Upper lobe of left lung (tissue), 6 donors: ENCODE measurements at regions not wholly inside any gene's neighbourhood (a gene's known extent, or its start where the extent isn't known, plus 50 kb on each side); places are given as distances from the start of the nearest gene placed in this dataset.
A peak's percentile ranks its signal among the peaks of the same experiment; 100 is the strongest.

Experiments used
- ATAC-seq, 2 donors: fragments of 200-7000 bp; cut with Tn5 transposase; one replicate each; pipeline ENCODE4 v1.9.1; 2022; ENCODE audit warnings: mild to moderate bottlenecking in 2 of 2, moderate library complexity in 2 of 2; ENCODE audit not compliant: low FRiP score in 2 of 2
- DNase-seq, 2 donors: peaks; one replicate each; pipeline ENCODE4 v3.0.0-alpha.2; 2019 to 2020
- H3K27ac ChIP-seq, 4 donors: fragments of 200-600 bp; sonication (generic); one replicate each; pipeline ENCODE4 v1.5.1; 2016 to 2019
- H3K27me3 ChIP-seq, 4 donors: fragments of 200-600 bp; sonication (generic); one replicate each; pipeline ENCODE4 v1.5.1; 2017 to 2019
- H3K36me3 ChIP-seq, 4 donors: fragments of 200-600 bp; sonication (generic); one replicate each; pipeline ENCODE4 v1.5.1; 2016 to 2019
- H3K4me1 ChIP-seq, 4 donors: fragments of 200-600 bp; sonication (generic); one replicate each; pipeline ENCODE4 v1.5.1; 2018 to 2019
- H3K4me3 ChIP-seq, 4 donors: fragments of 200-600 bp; sonication (generic); one replicate each; pipeline ENCODE4 v1.5.1; 2017 to 2019; ENCODE audit warnings: mild to moderate bottlenecking in 2 of 4, moderate library complexity in 1 of 4
- H3K9me3 ChIP-seq, 4 donors: fragments of 200-600 bp; sonication (generic); one replicate each; pipeline ENCODE4 v1.5.1; 2018 to 2019
- EP300 ChIP-seq, 4 donors: sonication (generic); formaldehyde crosslinking; IDR thresholded peaks; one replicate each; pipeline ENCODE4 v1.5.1; 2017; ENCODE audit warnings: antibody characterized with exemption in 4 of 4, control low read depth in 2 of 4
- POLR2A ChIP-seq, 4 donors: fragments of 450-650 bp; IDR thresholded peaks; one replicate each; pipeline ENCODE4 v1.5.1; 2016 to 2017; ENCODE audit warnings: antibody characterized with exemption in 4 of 4, mild to moderate bottlenecking in 2 of 4
- POLR2AphosphoS5 ChIP-seq, 2 donors: sonication (generic); formaldehyde crosslinking; IDR thresholded peaks; one replicate each; pipeline ENCODE4 v1.5.1; 2017; ENCODE audit warnings: antibody characterized with exemption in 2 of 2
- WGBS, 2 donors: methylation state at CpG; one replicate each; pipeline ENCODE4 v1.1.5; 2017 to 2018; 5-methylcytosine and 5-hydroxymethylcytosine counted together
- TF ChIP-seq, protein P1 (sequence below), 6 experiments: fragments of 450-650 bp in 4 of 6; fragments of 200-600 bp in 2 of 6; sonication (generic) in 2 of 6; IDR thresholded peaks; one replicate each; pipeline ENCODE4 v1.5.1; 2016 to 2019; ENCODE audit warnings: antibody characterized with exemption in 6 of 6
- donor health status: DM: no; HTN: no; CAD: no; lungs with moderate emphysema.
- donor health status: DM: no; HTN: yes; CAD: no; lungs with severe emphysema.

DNA sequence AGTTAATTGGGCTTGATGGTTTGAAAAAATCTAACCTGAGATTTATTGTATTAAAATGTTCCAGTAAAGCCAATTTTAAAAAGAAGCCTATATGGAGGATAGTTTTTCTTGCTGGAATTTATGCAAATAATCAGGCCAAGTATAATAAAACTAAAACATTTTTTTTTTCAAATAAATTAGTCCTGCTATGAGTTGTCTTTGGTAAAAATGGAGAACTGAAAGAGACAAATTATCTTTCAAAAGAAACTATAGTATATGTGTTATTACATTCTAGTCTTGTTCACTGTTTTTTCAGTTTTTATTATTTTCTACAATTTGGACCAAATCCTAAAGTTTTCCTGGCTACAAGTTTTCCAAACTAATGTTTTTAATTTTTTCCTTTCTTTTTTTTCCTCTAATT lies 468.9 kb downstream of the UQCRFS1 start:
- no peak for DNase-seq
- no peak for TF ChIP-seq POLR2AphosphoS5 (IDR thresholded peaks at IDR 0.05)
- TF ChIP-seq, protein P1, sequence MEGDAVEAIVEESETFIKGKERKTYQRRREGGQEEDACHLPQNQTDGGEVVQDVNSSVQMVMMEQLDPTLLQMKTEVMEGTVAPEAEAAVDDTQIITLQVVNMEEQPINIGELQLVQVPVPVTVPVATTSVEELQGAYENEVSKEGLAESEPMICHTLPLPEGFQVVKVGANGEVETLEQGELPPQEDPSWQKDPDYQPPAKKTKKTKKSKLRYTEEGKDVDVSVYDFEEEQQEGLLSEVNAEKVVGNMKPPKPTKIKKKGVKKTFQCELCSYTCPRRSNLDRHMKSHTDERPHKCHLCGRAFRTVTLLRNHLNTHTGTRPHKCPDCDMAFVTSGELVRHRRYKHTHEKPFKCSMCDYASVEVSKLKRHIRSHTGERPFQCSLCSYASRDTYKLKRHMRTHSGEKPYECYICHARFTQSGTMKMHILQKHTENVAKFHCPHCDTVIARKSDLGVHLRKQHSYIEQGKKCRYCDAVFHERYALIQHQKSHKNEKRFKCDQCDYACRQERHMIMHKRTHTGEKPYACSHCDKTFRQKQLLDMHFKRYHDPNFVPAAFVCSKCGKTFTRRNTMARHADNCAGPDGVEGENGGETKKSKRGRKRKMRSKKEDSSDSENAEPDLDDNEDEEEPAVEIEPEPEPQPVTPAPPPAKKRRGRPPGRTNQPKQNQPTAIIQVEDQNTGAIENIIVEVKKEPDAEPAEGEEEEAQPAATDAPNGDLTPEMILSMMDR (IDR thresholded peaks at IDR 0.05), result no peak
- TF ChIP-seq POLR2A (IDR thresholded peaks at IDR 0.05), result no peak
- TF ChIP-seq EP300 (IDR thresholded peaks at IDR 0.05), result no peak
- Histone ChIP-seq H3K36me3 (no peaks in the 10 kb centered on the region), H3K4me1 (no peaks in the 10 kb centered on the region), H3K9me3 (no peaks in the 10 kb centered on the region), H3K4me3 (no peak overlapping the region), H3K27me3 (no peaks in the 10 kb centered on the region), H3K27ac (no peak overlapping the region)
- ATAC-seq, result no peak

DNA sequence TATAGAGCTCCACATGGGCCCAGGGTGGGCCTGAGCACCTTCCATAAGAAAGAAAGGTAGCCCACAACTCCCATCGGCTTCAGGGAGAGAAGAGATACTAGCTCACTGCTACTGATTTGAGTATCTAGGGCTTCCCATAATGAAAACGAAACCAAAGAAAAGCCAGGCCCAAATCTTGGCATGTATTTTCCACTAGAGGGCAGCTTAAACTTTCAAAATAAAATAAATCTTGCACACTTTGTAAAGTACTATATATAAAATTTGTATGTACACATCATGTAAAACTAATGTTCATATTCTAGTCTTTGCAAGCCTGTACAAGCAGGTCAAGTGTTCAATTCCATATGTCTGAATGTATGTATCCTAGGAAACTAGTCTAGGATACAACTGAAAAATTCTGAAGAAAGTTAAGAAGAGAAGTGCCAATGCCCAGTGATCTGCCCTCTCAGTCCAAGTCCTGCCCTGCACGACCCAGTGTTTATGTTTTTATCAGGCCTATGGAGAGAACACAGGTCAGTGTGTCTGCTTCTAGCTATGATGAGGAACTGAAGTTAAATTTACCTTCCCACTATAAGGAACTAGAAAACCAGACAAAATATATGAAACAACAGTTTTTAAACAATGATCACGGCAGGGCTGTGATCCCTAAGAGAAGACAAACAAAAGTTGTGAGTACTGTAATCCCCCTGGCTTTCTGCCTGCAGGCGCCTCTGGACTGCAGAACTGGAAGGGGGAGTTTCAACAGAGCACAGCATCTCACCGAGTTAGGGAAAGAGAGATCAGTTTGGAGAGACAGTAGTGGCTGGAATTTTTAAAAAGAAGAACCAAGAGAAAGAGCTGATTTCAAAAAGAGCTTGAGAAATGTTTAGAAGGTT lies 475.7 kb downstream of the UQCRFS1 start:
- DNase-seq, result no peak
- no peaks in the 10 kb centered on the region for H3K9me3 ChIP-seq
- 22 to 29% methylated on average over 6 of the region's 6 CpGs for WGBS, 2 donors
- H3K27ac ChIP-seq, result no peak overlapping the region
- no peaks in the 10 kb centered on the region for H3K36me3 ChIP-seq
- no peaks in the 10 kb centered on the region for H3K27me3 ChIP-seq
- ATAC-seq, result peak in 1 of 2 donors; percentile 64
- H3K4me1 ChIP-seq, result peaks cover 0 to 5% (median 0%) of the 10 kb centered on the region in 4 donors
- TF ChIP-seq EP300 (IDR thresholded peaks at IDR 0.05), result no peak
- TF ChIP-seq, protein P1 (IDR thresholded peaks at IDR 0.05), result peak in 4 of 6 experiments; percentile 22 to 50 (median 38)
- no peak overlapping the region for H3K4me3 ChIP-seq

DNA sequence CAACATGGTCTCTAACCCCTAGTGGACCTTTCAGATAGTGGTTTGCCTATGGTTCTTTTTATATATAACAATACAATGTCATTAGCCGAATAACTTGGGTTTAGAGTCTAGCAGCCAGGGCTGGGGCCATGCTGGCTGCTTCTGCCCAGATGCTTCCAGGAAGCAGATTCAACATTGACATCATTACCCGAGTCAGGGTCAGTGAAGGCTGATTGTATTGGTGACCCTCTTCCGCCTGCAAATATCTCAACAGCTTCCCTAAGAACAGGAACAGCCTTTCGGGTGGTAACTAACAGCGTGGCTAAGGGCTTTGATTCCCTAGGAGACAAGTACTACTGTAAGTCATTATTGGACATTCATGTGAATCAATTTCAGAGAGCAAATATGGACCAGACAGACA lies 476.4 kb downstream of the UQCRFS1 start:
- Histone ChIP-seq H3K27me3 (no peaks in the 10 kb centered on the region), H3K9me3 (no peaks in the 10 kb centered on the region), H3K27ac (no peak overlapping the region), H3K36me3 (no peaks in the 10 kb centered on the region), H3K4me3 (no peak overlapping the region), H3K4me1 (peaks cover 0 to 5% (median 0%) of the 10 kb centered on the region in 4 donors)
- ATAC-seq (no peak), DNase-seq (no peak)
- WGBS, 2 donors, result 81 to 82% methylated on average over 5 of the region's 5 CpGs
- TF ChIP-seq POLR2A (IDR thresholded peaks at IDR 0.05) (no peak), EP300 (IDR thresholded peaks at IDR 0.05) (no peak), POLR2AphosphoS5 (IDR thresholded peaks at IDR 0.05) (no peak)
- TF ChIP-seq, protein P1 (IDR thresholded peaks at IDR 0.05), result no peak

DNA sequence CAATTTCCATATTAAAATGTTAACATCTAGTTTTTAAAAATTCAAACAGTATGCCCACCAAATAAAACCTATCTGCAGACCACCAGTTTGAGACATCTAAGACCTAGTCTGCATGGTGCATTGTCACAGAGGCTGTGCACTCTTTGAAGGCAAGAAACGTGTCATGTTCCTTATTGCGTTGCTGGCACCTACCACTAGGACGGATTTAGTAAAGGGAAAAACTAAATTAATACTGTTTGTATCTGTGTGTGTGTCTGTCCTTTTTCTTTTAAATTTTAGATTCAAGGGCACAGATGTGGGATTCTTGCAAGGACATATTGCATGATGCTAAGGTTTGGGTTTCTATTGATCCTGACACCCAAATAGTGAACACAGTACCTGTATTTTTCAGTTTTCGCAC lies 481.4 kb downstream of the UQCRFS1 start:
- no peak for ATAC-seq
- no peak overlapping the region for H3K27ac ChIP-seq
- no peaks in the 10 kb centered on the region for H3K36me3 ChIP-seq
- H3K9me3 ChIP-seq, result no peaks in the 10 kb centered on the region
- DNase-seq, result no peak
- H3K27me3 ChIP-seq, result peaks cover 0 to 12% (median 2%) of the 10 kb centered on the region in 4 donors
- H3K4me1 ChIP-seq, result peaks cover 0 to 7% (median 4%) of the 10 kb centered on the region in 4 donors
- TF ChIP-seq POLR2AphosphoS5 (IDR thresholded peaks at IDR 0.05) (no peak), EP300 (IDR thresholded peaks at IDR 0.05) (no peak), POLR2A (IDR thresholded peaks at IDR 0.05) (no peak)
- TF ChIP-seq, protein P1 (IDR thresholded peaks at IDR 0.05), result no peak
- no peak overlapping the region for H3K4me3 ChIP-seq
- 72 to 88% methylated on average over 4 of the region's 4 CpGs for WGBS, 2 donors
